Activated naive CD4-positive, alpha-beta T cell treated with Interleukin-2 at 50 U/mL for 16 hours (primary cell): ENCODE measurements at regions not wholly inside any gene's neighbourhood (a gene's known extent, or its start where the extent isn't known, plus 50 kb on each side); places are given as distances from the start of the nearest gene placed in this dataset.

Experiments
- DNase-seq: peaks from one replicate; pipeline ENCODE4 v3.0.0-alpha.2; 2020

GRCh38 chr14:59081720-59082119, 106.7 kb upstream of the DAAM1 start:
- DNase-seq = no peak

- DNase-seq = no peak
Observed at GRCh38 chr14:59085207-59085739, 103.2 kb upstream of the DAAM1 start.

- no peak for DNase-seq
Observed at GRCh38 chr14:59086241-59086882, 102.1 kb upstream of the DAAM1 start.

DNA sequence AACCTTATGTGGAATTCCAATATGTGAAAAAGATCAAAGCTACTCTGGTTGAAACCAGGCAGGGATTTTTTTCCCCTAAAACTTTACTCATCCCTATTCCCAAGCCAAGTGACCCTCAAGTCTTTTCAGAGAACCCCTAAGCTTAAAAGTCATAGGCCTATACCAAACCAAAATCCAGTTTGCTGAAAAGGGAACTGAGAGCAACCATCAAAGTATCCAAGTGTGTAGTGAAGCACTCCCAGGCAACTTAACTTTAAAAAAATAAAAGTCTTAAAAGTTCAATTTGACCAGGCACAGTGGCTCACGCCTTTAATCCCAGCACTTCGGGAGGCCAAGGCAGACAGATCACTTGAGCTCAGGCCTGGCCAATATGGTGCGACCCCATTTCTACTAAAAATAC, 101.2 kb upstream of the DAAM1 start:
- DNase-seq = no peak

DNA sequence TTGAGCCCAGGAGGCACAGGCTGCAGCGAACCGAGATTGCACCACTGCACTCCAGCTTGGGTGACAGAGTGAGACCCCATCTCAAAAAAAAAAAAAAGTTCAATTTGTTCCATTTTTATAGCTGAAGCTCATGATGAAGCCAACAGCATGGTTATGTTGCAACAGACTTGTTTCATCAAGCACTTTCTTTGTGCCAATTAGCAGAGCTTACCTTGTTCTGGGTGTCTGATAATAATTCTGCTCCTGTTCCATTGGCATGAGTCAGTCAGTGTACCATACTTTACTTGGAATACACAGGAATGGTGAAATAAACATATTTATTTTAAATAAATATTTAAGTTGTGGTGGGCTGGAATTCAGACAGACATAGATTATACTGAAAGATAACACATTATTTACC, 100.8 kb upstream of the DAAM1 start:
- no peak for DNase-seq

DNA sequence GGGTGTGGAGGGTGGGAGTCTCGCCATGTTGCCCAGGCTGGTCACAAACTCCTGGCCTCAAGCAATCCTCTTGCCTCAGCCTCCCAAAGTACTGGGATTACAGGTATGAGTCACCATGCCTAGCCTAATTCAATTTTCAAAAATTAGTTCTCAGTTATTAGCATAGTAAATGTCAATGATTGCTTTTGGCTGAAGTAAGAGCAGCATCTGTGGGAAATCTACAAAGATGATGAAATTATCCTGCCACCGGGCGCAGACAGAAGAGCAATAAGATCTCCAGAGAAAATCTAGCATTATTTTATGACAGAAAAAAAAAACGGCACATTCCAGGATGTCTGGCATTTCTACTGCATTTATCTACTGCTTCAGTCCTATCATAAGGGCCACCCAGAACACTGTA, 97.9 kb upstream of the DAAM1 start:
- no peak for DNase-seq

DNA sequence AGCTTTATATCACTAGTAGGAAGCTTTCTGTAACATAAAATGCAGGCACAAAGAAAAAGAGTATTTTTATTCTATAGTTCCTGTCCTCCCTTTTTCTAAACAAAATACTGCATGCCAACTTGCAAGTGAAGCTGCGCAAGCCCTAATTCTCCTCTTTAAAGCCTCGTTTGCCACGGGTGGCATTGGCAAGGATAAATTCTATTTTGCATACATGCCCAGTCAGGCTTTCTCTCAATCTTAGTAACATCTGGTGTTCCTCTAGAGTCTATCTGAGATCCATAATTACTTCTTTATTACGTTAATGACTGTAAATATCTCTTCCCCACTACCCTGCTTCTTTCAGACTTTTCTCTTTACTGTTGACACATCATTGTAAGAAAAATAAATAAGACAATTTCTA, 97.1 kb upstream of the DAAM1 start:
- DNase-seq = no peak

DNA sequence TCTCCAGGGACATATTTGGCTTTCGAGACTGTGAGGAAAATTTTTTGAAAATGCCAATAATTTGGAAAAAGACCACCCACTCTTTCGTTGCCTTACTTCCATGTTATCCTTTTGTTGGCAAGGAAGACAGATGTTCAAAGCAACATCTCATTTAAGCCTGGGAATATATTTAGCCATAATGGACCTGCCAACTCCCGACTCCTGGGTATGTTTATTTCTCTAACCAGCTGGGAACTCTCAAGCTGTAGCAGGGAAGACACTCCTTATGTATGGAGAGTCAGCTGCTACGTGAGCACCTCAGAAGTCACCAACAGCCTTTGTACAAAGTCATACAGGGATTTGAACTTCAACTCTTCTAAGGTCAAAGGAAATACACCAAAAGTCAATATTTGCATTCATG, 96.5 kb upstream of the DAAM1 start:
- DNase-seq = no peak

GRCh38 chr14:59093902-59094301, 94.6 kb upstream of the DAAM1 start:
- DNase-seq = no peak

DNA sequence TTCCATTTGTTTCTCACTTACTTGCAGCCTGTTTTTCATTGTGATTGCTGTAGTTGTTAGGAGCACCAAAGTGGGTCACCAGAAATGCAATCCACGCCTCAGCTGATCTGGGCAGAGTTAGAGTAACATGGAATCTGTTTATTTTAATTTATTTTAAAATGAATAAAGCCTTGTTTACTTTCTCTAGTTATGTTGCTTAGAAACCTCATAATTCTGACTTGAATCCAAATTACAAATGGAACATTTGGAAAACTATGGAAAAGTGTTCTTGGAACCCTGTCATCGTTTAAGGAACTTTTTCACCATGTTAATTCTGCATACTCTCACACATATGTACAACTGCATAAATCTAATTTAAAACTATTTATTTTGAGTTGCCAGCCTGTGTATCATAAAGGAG, 92.2 kb upstream of the DAAM1 start:
- DNase-seq = no peak

GRCh38 chr14:59097681-59098080, 90.8 kb upstream of the DAAM1 start:
- DNase-seq = no peak

- DNase-seq = no peak
Observed at GRCh38 chr14:59098377-59098776, 90.1 kb upstream of the DAAM1 start.

- no peak for DNase-seq
Observed at GRCh38 chr14:59100205-59100604, 88.3 kb upstream of the DAAM1 start.

GRCh38 chr14:59101476-59101875, 87.0 kb upstream of the DAAM1 start:
- no peak for DNase-seq

DNA sequence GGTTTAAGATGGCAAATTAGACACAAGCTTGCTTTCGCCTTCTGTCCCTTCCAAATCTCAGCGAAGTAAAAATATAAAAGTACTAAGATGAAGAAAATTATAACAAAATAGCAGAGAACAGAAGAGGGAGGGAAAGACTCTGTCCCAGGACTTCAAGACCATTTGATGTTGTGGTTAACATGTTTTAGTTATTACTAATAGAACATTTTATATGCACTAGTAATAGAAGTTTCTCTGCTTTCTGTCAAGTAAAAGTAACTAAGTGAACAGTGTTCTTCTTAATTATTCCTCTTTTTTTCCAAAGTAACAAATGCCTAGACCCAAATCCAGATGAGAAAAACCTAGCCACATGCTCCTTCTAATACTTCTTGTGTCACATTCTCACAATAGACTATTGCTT, 85.1 kb upstream of the DAAM1 start:
- DNase-seq = no peak

- DNase-seq = no peak
Observed at GRCh38 chr14:59107819-59108218, 80.6 kb upstream of the DAAM1 start.

DNA sequence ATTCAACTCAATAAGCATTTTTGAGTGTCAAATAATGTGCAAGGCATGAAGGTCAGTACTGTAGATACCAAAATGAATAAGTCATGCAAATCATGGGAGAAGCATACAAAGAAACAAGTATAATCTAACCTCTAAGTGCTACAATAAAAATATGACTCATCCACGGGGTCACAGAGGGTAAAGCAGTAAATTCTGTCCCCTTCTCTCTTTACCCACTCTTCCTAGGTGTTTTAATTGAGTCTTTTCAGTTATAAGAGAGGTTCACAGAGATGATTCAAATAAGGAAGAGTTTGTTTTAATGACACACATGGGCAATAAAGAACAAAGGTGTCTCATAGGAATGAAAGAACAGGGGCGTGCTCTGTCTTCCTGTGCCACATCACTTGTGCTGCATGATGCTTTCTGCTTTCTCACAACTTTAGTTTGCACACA, 71.5 kb upstream of the DAAM1 start:
- DNase-seq = no peak

DNA sequence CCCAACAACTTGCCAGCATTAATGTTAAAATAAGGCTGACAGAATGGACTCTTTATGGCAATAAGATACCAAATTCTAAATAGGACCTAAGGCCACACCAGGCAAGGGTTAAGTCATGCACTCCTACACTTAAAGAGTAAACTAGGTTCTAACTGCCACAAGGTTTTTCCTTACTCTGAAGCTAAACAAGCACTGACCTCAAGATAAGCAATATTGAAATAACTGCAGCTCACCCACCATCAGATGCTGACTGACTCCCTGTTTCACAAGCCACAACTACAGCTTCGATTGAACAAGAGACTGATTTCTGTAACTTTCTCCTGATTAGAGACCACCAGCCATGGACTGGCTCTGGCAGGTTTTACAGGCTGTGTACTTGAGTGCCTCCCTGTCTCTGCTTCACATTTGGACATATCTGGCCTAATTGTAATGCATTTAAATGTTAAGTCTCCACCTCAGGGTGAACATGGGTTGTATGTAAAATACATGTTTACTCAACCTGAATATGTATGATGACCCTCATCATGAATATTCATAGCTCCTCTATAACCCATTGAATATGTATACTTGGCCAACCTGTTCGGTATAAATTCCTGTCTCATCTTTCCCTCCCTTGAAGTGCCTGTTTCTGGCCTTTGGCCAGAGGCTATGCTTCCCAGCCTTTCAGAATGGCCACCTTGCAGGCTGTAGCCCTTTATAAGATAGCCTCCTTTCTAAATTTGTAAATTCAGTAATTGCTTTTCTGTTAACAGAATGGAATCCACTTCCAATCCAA, 70.5 kb upstream of the DAAM1 start:
- no peak for DNase-seq

DNA sequence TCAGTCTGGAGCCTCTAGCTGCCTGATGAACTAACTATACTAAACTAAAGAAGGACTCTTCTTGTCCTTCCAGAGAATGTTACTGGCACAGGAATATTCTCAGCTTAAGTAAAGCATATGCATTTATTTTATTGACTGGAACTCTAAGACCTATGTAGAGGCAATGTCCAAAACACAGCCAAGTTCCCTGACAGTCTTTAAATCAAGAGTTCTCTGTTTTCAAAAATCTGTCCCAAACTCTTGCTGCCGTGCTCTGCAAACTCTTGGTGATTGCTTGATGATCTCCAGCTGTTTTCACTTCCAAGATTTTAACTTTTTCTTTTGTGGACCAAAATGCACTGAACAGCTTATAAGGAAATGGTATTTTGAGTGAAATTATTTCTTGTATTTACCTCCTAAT, 67.5 kb upstream of the DAAM1 start:
- no peak for DNase-seq

DNA sequence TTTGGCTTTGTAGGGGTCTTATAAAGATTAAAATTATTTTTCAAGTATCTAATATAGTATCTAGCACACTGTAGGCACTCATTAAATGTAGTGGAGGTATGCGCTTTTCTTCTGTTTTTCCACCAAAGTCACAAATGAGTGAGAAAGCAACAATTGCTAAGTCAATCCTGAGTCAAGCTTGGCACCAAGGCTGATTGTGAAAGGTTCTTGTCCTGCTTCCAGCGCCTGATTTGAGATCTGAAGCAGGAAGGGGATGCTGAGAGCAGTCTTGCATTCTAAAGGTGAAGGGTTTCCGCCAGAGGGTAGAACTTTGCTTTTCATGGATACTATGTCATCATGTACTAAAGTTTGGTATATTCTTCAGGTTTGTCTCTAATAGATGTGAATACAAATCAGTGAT, 64.9 kb upstream of the DAAM1 start:
- DNase-seq = no peak

DNA sequence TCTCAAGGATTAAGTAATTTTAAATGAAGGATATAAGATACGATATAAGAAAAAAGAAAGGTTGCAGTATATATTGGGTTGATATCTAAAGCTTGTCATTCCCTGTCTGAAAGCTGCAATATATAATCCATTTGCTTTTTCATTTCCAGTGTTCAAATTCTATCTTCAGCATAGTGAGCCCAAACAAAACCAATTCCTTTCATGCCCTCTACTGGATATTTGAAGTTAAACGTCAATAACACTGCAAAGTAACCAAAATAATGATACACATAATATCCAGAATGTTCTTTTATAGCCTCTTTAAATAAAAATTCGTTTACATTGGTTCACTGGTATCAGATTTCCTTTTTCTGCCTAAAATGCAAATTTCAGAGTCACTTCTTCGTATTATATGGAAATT, 64.5 kb upstream of the DAAM1 start:
- no peak for DNase-seq

GRCh38 chr14:59125156-59125555, 63.3 kb upstream of the DAAM1 start:
- no peak for DNase-seq

DNA sequence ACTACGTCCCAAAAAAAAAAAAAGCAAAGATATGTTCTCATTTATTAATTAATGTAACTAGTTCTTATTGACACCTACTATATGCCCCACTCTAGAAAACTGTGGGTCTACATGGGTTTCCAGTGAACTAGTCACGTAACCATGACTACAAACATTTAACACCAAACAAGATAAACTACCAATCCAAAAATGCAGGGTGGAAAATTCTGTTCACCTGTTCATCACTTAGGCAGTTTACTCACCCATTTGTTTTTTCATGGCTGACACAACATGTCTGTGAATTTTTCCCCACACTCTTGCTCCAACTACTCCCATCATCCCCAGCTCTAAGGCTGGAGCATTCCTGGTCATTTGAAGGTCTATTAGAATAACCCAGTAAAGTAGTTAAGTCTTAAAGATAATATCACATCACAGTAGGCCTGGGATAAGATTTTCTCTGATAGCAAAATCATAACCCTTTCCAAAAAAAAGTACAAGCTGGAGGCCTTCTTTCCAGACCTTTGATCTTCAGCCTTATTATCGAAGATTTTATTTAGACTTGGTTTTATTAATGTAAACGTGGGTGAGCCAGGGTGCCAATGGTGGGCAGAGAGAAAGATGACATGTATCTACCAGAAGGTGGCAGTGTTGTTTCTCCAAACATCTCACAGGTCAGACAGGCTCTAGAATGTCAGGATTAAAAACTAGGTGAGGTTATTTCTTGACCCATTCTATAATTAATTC, 61.6 kb upstream of the DAAM1 start:
- peak; percentile 15 for DNase-seq

GRCh38 chr14:59127437-59127732, 61.1 kb upstream of the DAAM1 start:
- no peak for DNase-seq
